Testis (tissue), 2 donors: ENCODE measurements at regions not wholly inside any gene's neighbourhood (a gene's known extent, or its start where the extent isn't known, plus 50 kb on each side); places are given as distances from the start of the nearest gene placed in this dataset.

ENCODE experiments used
- CTCF ChIP-seq, 3 experiments: fragments of 450-650 bp in 2 of 3; fragments of 200-600 bp in 1 of 3; sonication (generic) in 1 of 3; IDR thresholded peaks; one replicate each; pipeline ENCODE4 v1.5.1; 2016 to 2019; ENCODE audit warnings: antibody characterized with exemption in 3 of 3, mild to moderate bottlenecking in 2 of 3, moderate library complexity in 1 of 3
- POLR2A ChIP-seq: fragments of 450-650 bp; IDR thresholded peaks from one replicate; pipeline ENCODE4 v1.6.1; 2017; ENCODE audit warnings: antibody characterized with exemption, mild to moderate bottlenecking, moderate library complexity

- TF ChIP-seq CTCF (IDR thresholded peaks at IDR 0.05) (no peak), POLR2A (peak; percentile 74)
Measured at GRCh38 chr15:26082221-26083109, 219.3 kb upstream of the ATP10A start.
